Osteoblast (primary cell): ENCODE measurements at regions not wholly inside any gene's neighbourhood (a gene's known extent, or its start where the extent isn't known, plus 50 kb on each side); places are given as distances from the start of the nearest gene placed in this dataset.

Source experiments
- DNase-seq: peaks from one replicate; pipeline ENCODE4 v3.0.0; 2011; ENCODE audit warnings: low spot score, mixed read lengths; ENCODE audit not compliant: insufficient read length; ENCODE audit errors: missing footprints
- H2AFZ ChIP-seq: 2 replicates; pipeline ENCODE4 v1.6.0; 2011; ENCODE audit warnings: mild to moderate bottlenecking, low read length
- H3K27ac ChIP-seq: 2 replicates; pipeline ENCODE4 v1.5.1; 2011; ENCODE audit warnings: mild to moderate bottlenecking, low read depth, low read length, moderate library complexity
- H3K27me3 ChIP-seq: 2 replicates; pipeline ENCODE4 v1.6.0; 2012; ENCODE audit warnings: mild to moderate bottlenecking, control low read depth, inconsistent platforms, low read length, moderate library complexity; ENCODE audit not compliant: insufficient read depth
- H3K36me3 ChIP-seq: 2 replicates; pipeline ENCODE4 v1.5.1; 2011; ENCODE audit warnings: mild to moderate bottlenecking, low read length, control low read depth, moderate library complexity; ENCODE audit not compliant: insufficient read depth
- H3K4me1 ChIP-seq: 2 replicates; pipeline ENCODE4 v1.5.1; 2011; ENCODE audit warnings: mild to moderate bottlenecking, low read length, control low read depth, moderate library complexity; ENCODE audit not compliant: insufficient read depth
- H3K4me2 ChIP-seq: 2 replicates; pipeline ENCODE4 v1.6.0; 2011; ENCODE audit warnings: mild to moderate bottlenecking, low read length; ENCODE audit not compliant: insufficient read depth
- H3K4me3 ChIP-seq: fragments of 200-600 bp; sonication (generic); 3 replicates; pipeline ENCODE4 v1.5.1; 2012; ENCODE audit warnings: mild to moderate bottlenecking, low read length, inconsistent platforms; ENCODE audit not compliant: insufficient read depth
- H3K79me2 ChIP-seq: 2 replicates; pipeline ENCODE4 v1.6.0; 2012; ENCODE audit warnings: mild to moderate bottlenecking, low read length, control low read depth, inconsistent platforms; ENCODE audit not compliant: insufficient read depth
- H3K9me3 ChIP-seq: 2 replicates; pipeline ENCODE4 v1.5.1; 2011; ENCODE audit warnings: low read depth, low read length, control low read depth
- H4K20me1 ChIP-seq: 2 replicates; pipeline ENCODE4 v1.6.0; 2012; ENCODE audit warnings: mild to moderate bottlenecking, low read length, control low read depth; ENCODE audit not compliant: insufficient read depth
- CTCF ChIP-seq: IDR thresholded peaks from 2 replicates; pipeline ENCODE4 v1.5.1; 2011; ENCODE audit warnings: mild to moderate bottlenecking, low read depth, low read length, moderate library complexity; ENCODE audit errors: extremely low read depth

- Histone ChIP-seq H3K79me2 (no peaks in the 10 kb centered on the region), H2AFZ (no peak overlapping the region), H3K4me1 (no peaks in the 10 kb centered on the region), H3K4me3 (no peak overlapping the region), H3K4me2 (no peak overlapping the region), H3K9me3 (no peaks in the 10 kb centered on the region), H3K36me3 (no peaks in the 10 kb centered on the region), H3K27me3 (no peaks in the 10 kb centered on the region), H4K20me1 (no peaks in the 10 kb centered on the region), H3K27ac (no peak overlapping the region)
- DNase-seq = no peak
- TF ChIP-seq CTCF = no peak
Observed at GRCh38 chr7:119219663-119220062, 995.2 kb downstream of the ANKRD7 start.

GRCh38 chr7:119223930-119224329 is 999.4 kb downstream of the ANKRD7 start:
- no peak overlapping the region for H3K4me3 ChIP-seq

GRCh38 chr7:119228482-119228881 is 1004.0 kb downstream of the ANKRD7 start:
- Histone ChIP-seq H3K36me3 (no peaks in the 10 kb centered on the region), H3K9me3 (no peaks in the 10 kb centered on the region), H3K79me2 (no peaks in the 10 kb centered on the region), H3K4me1 (no peaks in the 10 kb centered on the region), H3K27me3 (no peaks in the 10 kb centered on the region), H3K4me3 (no peak overlapping the region), H3K4me2 (no peak overlapping the region), H2AFZ (no peak overlapping the region), H3K27ac (no peak overlapping the region), H4K20me1 (no peaks in the 10 kb centered on the region)
- no peak for DNase-seq
- TF ChIP-seq CTCF = no peak

More at GRCh38 chr7:119223930-119224329, 999.4 kb downstream of the ANKRD7 start:
- no peak overlapping the region for H3K27ac ChIP-seq
- H3K79me2 ChIP-seq = no peaks in the 10 kb centered on the region
- H4K20me1 ChIP-seq = no peaks in the 10 kb centered on the region
- H3K4me1 ChIP-seq = no peaks in the 10 kb centered on the region
- H3K4me2 ChIP-seq = no peak overlapping the region
- no peaks in the 10 kb centered on the region for H3K27me3 ChIP-seq
- H3K9me3 ChIP-seq = no peaks in the 10 kb centered on the region
- H2AFZ ChIP-seq = no peak overlapping the region
- no peaks in the 10 kb centered on the region for H3K36me3 ChIP-seq
- no peak for DNase-seq
- TF ChIP-seq CTCF = no peak

- no peak overlapping the region for H3K27ac ChIP-seq
- no peak for TF ChIP-seq CTCF
- no peaks in the 10 kb centered on the region for H3K27me3 ChIP-seq
- H3K4me3 ChIP-seq = no peak overlapping the region
- no peak overlapping the region for H3K4me2 ChIP-seq
- no peak overlapping the region for H2AFZ ChIP-seq
- no peak for DNase-seq
- H4K20me1 ChIP-seq = no peaks in the 10 kb centered on the region
- H3K36me3 ChIP-seq = no peaks in the 10 kb centered on the region
- H3K9me3 ChIP-seq = no peaks in the 10 kb centered on the region
- H3K79me2 ChIP-seq = no peaks in the 10 kb centered on the region
- no peaks in the 10 kb centered on the region for H3K4me1 ChIP-seq
Observed at GRCh38 chr7:119232091-119232490, 1007.6 kb downstream of the ANKRD7 start.
